KMS-11 (cell line): ENCODE measurements at regions not wholly inside any gene's neighbourhood (a gene's known extent, or its start where the extent isn't known, plus 50 kb on each side); places are given as distances from the start of the nearest gene placed in this dataset.
A peak's percentile ranks its signal among the peaks of the same experiment; 100 is the strongest.
"Not testable (repeated sequence)": the region's sequence is repeated elsewhere in the genome, so short reads cannot be mapped to it uniquely, and the experiment has no call there.

Experiments used
- H2AFZ ChIP-seq: fragments of 200-600 bp; sonication (generic); 2 replicates; pipeline ENCODE4 v1.6.1; 2016; ENCODE audit warnings: antibody characterized with exemption, mixed run types, low read depth
- H3K27ac ChIP-seq: fragments of 200-600 bp; sonication (generic); 2 replicates; pipeline ENCODE4 v1.6.1; 2016; ENCODE audit warnings: mild to moderate bottlenecking, mixed run types
- H3K27me3 ChIP-seq: fragments of 200-600 bp; sonication (generic); 2 replicates; pipeline ENCODE4 v1.6.1; 2017; ENCODE audit warnings: mild to moderate bottlenecking, low read depth, mixed run types, moderate library complexity; ENCODE audit not compliant: insufficient read depth
- H3K36me3 ChIP-seq: fragments of 200-600 bp; sonication (generic); 2 replicates; pipeline ENCODE4 v1.6.1; 2017; ENCODE audit warnings: mild to moderate bottlenecking, mixed run types; ENCODE audit not compliant: insufficient read depth
- H3K4me1 ChIP-seq: fragments of 200-600 bp; sonication (generic); 2 replicates; pipeline ENCODE4 v1.6.1; 2016; ENCODE audit warnings: mild to moderate bottlenecking, low read depth, mixed run types; ENCODE audit not compliant: poor library complexity, severe bottlenecking
- H3K4me2 ChIP-seq: fragments of 200-600 bp; sonication (generic); 2 replicates; pipeline ENCODE4 v1.7.0; 2016; ENCODE audit warnings: mild to moderate bottlenecking, mixed run types
- H3K4me3 ChIP-seq: fragments of 200-600 bp; sonication (generic); IDR thresholded peaks from 2 replicates; pipeline ENCODE4 v1.6.1; 2017; ENCODE audit warnings: low read depth, low read length, mixed read lengths; ENCODE audit not compliant: insufficient read depth
- H3K79me2 ChIP-seq: fragments of 200-600 bp; sonication (generic); 2 replicates; pipeline ENCODE4 v1.6.1; 2016; ENCODE audit warnings: low read depth, mixed run types; ENCODE audit not compliant: insufficient read depth
- H3K9ac ChIP-seq: fragments of 200-600 bp; sonication (generic); 2 replicates; pipeline ENCODE4 v1.6.1; 2016; ENCODE audit warnings: mild to moderate bottlenecking, mixed run types
- H4K20me1 ChIP-seq: fragments of 200-600 bp; sonication (generic); 2 replicates; pipeline ENCODE4 v1.6.1; 2016; ENCODE audit warnings: mild to moderate bottlenecking, mixed run types; ENCODE audit not compliant: insufficient read depth
- TF ChIP-seq, protein P1 (sequence below): fragments of 200-600 bp; sonication (generic); conservative IDR thresholded peaks from 2 replicates; pipeline ENCODE4 v1.6.1; 2017; ENCODE audit warnings: low read depth, mild to moderate bottlenecking, antibody characterized with exemption, low read length, moderate library complexity, mixed read lengths

DNA sequence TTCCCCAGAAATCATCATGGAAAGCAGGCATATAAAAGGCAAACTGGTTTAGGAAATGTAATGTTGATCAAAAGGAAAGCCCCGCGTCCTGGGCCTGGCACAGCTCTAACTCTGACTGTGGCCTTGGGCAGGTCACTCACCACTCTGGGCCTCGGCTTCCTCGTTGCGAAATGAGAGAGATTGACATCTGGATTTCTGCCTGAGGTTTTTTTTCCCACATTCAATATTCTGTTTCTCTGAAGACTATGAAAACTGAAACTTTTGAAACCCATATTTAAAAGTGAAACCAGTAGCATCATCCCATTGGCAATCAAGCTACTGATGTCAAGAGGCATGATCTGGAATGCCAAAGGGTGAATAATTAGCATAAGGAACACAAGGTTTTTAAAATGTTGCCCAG is 369.7 kb upstream of the NPVF start:
- Histone ChIP-seq H3K27ac (no peak overlapping the region), H3K27me3 (no peaks in the 10 kb centered on the region), H2AFZ (no peak overlapping the region), H3K9ac (no peak overlapping the region), H3K4me1 (peaks cover 25% of the 10 kb centered on the region), H3K4me2 (peak overlapping the region; percentile 35), H4K20me1 (no peaks in the 10 kb centered on the region), H3K79me2 (no peaks in the 10 kb centered on the region), H3K36me3 (no peaks in the 10 kb centered on the region), H3K4me3 (no peak overlapping the region)
- TF ChIP-seq, protein P1, sequence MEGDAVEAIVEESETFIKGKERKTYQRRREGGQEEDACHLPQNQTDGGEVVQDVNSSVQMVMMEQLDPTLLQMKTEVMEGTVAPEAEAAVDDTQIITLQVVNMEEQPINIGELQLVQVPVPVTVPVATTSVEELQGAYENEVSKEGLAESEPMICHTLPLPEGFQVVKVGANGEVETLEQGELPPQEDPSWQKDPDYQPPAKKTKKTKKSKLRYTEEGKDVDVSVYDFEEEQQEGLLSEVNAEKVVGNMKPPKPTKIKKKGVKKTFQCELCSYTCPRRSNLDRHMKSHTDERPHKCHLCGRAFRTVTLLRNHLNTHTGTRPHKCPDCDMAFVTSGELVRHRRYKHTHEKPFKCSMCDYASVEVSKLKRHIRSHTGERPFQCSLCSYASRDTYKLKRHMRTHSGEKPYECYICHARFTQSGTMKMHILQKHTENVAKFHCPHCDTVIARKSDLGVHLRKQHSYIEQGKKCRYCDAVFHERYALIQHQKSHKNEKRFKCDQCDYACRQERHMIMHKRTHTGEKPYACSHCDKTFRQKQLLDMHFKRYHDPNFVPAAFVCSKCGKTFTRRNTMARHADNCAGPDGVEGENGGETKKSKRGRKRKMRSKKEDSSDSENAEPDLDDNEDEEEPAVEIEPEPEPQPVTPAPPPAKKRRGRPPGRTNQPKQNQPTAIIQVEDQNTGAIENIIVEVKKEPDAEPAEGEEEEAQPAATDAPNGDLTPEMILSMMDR = no peak

DNA sequence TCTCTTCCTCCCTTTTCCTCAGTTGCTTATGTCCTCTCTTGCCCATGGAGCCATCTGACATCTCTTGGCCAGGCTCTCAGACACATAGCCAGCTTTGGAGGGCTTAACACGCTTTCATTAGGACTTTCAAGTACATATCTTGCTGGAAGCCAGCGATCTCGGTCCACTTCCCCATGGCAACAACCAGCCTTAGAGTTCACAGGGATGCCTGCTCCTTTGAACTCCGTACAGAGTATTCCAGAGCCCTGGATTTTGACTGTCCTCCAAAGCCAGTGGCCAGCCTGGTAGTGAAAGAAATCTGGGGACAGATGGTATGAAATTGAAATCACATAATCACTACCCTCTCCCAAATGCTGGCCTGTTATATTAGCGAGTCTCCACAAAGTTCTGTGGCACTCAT is 370.5 kb upstream of the NPVF start:
- H2AFZ ChIP-seq = no peak overlapping the region
- no peak overlapping the region for H3K9ac ChIP-seq
- H3K36me3 ChIP-seq = no peaks in the 10 kb centered on the region
- TF ChIP-seq, protein P1 = no peak
- peak overlapping the region; percentile 35; the same call in 1 of the 2 replicates for H3K4me2 ChIP-seq
- H3K4me3 ChIP-seq = no peak overlapping the region
- H3K79me2 ChIP-seq = no peaks in the 10 kb centered on the region
- no peaks in the 10 kb centered on the region for H3K27me3 ChIP-seq
- H3K27ac ChIP-seq = no peak overlapping the region
- H4K20me1 ChIP-seq = no peaks in the 10 kb centered on the region
- peaks cover 28% of the 10 kb centered on the region for H3K4me1 ChIP-seq

DNA sequence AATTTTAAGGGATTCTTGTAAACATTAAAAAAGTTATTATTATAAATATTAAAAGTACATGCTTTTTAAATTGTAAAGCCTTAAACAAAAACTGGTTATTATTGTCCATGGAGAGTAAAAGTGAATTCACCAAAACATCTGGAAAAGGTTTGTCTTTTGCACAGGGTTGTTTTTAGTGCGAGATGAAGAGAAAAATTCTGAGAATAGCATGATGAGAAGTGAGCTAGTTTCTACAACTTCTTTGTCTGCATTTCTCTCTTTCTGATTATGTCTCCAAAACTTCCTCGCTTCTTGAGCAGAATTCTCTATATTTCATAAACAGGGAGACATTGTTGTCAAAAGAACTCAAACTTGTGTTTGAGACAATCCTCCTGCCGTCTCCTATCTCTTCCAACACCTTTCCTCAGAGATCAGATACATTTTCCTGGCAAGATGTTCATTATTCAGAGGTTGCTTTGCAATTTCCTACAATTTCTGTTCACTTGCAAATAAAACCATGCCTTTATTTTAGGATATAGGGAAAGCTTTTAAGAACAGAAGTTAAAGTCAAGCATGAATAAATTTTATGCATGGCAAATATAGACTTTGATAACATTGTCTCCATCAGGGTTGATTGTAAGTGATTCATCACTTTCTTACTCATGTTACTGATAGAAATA is 372.1 kb upstream of the NPVF start:
- H3K79me2 ChIP-seq = no peaks in the 10 kb centered on the region
- H3K4me3 ChIP-seq = no peak overlapping the region
- no peaks in the 10 kb centered on the region for H3K36me3 ChIP-seq
- H3K27me3 ChIP-seq = no peaks in the 10 kb centered on the region
- H3K27ac ChIP-seq = no peak overlapping the region
- H3K9ac ChIP-seq = no peak overlapping the region
- no peak overlapping the region for H3K4me2 ChIP-seq
- H4K20me1 ChIP-seq = no peaks in the 10 kb centered on the region
- no peak overlapping the region for H2AFZ ChIP-seq
- H3K4me1 ChIP-seq = peaks cover 29% of the 10 kb centered on the region
- TF ChIP-seq, protein P1 = no peak

DNA sequence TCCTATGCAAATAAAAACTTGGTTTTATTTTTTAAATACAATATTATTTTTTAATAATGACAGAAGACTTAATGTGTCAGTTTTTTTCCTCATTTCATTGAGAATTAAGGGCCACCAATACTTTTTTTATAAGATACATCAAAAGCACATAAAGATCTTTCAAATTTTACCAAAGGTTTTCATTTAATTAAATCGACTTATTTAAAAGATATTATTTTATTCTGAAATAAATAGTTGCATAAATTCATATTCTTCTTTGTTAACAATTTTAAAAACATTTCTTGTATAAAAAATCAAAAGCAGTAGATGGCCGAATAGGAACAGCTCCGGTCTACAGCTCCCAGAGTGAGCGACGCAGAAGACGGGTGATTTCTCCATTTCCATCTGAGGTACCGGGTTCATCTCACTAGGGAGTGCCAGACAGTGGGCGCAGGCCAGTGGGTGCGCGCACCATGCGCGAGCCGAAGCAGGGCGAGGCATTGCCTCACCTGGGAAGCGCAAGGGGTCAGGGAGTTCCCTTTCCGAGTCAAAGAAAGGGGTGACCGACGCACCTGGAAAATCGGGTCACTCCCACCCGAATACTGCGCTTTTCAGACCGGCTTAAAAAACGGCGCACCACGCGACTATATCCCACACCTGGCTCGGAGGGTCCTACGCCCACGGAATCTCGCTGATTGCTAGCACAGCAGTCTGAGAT is 374.6 kb upstream of the NPVF start:
- not testable (repeated sequence) for H4K20me1 ChIP-seq, H3K27me3 ChIP-seq, H3K27ac ChIP-seq, H3K36me3 ChIP-seq, H3K79me2 ChIP-seq, H3K4me3 ChIP-seq
- Histone ChIP-seq H3K4me1 (peaks cover 21% of the 10 kb centered on the region), H3K9ac (peak overlapping the region; percentile 44; the same call in 1 of the 2 replicates), H2AFZ (peak overlapping the region; percentile 76), H3K4me2 (peak overlapping the region; percentile 26)

DNA sequence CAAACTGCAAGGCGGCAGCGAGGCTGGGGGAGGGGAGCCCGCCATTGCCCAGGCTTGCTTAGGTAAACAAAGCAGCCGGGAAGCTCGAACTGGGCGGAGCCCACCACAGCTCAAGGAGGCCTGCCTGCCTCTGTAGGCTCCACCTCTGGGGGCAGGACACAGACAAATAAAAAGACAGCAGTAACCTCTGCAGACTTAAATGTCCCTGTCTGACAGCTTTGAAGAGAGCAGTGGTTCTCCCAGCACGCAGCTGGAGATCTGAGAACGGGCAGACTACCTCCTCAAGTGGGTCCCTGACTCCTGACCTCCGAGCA is 375.1 kb upstream of the NPVF start:
- H3K79me2 ChIP-seq, H3K4me2 ChIP-seq, H4K20me1 ChIP-seq, H3K4me3 ChIP-seq, H3K27me3 ChIP-seq, H3K36me3 ChIP-seq, H3K27ac ChIP-seq: not testable (repeated sequence)
- H2AFZ ChIP-seq = peak overlapping the region; percentile 76
- H3K9ac ChIP-seq = peak overlapping the region; percentile 44; the same call in 1 of the 2 replicates
- H3K4me1 ChIP-seq = peaks cover 16% of the 10 kb centered on the region
